ENCODE measurements at regions not wholly inside any gene's neighbourhood (a gene's known extent, or its start where the extent isn't known, plus 50 kb on each side); places are given as distances from the start of the nearest gene placed in this dataset.

GRCh38 chr2:150097402-150097801 is 390.1 kb downstream of the RND3 start:
- TF ChIP-seq EZH2 (IDR thresholded peaks at IDR 0.05; ENCODE audit: borderline replicate concordance, low read length) (no peak), CTCF (IDR thresholded peaks at IDR 0.05; ENCODE audit: low read length) (no peak)
